Amygdala (tissue), 56 donors: ENCODE measurements at regions not wholly inside any gene's neighbourhood (a gene's known extent, or its start where the extent isn't known, plus 50 kb on each side); places are given as distances from the start of the nearest gene placed in this dataset.
"Not testable (repeated sequence)": the region's sequence is repeated elsewhere in the genome, so short reads cannot be mapped to it uniquely, and the experiment has no call there.

Experiments used
- DNase-seq, 56 donors: peaks; one replicate each; lab custom pipeline; 2025; lab: John Stamatoyannopoulos, UW

DNA sequence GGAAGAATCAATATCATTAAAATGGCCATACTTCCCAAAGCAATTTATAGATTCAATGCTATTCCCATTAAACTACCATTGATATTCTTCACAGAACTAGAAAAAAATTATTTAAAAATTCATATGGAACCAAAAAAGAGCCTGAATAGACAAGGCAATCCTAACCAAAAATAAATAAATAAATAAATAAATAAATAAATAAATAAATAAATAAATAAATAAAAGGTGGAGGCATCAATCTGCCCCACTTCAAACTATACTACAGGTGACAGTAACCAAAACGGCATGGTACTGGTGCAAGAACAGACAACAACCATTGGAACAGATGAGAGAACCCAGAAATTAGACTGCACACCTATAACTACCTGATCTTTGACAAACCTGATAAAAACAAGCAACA lies 598.5 kb upstream of the GRM3 start:
- not testable (repeated sequence) for DNase-seq

DNA sequence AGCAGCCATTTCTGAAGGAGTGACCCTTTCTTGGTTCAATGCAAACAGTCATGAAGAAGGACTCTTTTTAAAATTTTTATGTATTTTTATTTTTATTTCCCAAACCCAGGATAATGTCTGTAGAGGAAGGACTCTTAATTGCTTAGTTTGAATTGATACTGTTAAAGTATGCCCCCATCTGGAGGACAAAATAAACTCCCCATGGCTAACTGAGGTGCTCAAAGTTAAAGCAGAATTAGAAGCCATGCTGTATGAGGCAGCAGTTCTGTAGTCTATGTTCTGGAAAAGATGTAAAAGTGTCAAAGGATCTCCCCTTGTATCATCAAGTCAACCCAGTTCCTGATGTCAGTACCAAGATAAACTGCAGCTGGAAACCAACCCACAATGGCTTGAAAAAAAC lies 617.9 kb upstream of the GRM3 start:
- DNase-seq, result no peak

DNA sequence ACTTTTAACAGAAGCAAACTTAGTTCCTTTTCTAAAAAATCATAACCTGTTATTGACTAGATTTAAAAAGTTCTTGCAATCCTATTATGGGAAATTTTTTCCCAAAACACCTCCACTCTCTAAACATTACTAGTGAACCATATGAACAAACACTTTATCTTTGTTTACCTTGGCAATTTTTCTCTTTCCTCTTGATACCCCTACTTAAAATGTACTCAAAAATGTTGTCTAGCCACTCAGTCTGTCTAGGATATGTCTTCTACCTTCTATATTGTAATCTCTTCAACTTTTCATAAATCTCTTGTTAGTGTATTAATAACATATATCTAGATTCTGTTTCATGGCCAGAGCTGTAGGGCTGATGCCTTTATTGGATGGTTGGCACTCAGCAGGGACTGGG lies 630.0 kb upstream of the GRM3 start:
- no peak for DNase-seq

DNA sequence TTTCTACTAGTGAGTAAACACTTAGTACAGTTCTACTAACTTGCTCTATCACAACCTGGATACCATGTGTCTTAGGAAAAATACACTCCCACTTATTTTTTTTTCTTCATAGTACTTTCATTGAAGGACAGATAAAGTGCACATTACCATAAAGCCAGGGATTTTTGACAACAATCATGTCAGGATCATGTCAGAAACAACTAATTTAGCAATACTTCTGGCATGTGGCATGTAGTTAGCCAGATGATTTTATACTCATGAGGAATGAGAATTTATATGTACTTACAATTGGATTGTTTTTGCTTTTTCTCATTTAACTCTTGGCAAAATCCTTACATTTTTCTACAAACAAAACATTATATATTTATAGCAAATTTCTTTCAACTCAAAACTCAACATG lies 630.7 kb upstream of the GRM3 start:
- DNase-seq, result no peak

DNA sequence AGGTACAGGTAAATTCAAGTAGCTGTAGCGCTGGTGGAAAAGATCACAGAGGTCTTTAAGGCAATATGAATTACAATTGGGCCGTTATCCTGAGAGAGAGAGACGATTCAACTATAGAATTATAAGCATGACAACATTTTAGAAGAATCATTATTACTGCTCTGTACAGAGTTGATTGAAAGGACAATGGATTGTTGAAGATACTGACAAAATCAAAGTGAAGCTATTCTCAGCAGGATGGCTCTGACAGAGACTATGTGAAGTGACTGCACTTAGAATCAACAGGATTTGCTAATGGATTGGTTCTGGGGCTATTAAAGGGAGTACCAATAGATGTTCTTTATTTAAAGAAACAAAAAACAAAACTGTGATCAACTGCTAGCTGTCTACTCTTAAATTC lies 634.8 kb upstream of the GRM3 start:
- DNase-seq, result no peak

GRCh38 chr7:86006909-86007308 lies 636.8 kb upstream of the GRM3 start:
- DNase-seq, result no peak

DNA sequence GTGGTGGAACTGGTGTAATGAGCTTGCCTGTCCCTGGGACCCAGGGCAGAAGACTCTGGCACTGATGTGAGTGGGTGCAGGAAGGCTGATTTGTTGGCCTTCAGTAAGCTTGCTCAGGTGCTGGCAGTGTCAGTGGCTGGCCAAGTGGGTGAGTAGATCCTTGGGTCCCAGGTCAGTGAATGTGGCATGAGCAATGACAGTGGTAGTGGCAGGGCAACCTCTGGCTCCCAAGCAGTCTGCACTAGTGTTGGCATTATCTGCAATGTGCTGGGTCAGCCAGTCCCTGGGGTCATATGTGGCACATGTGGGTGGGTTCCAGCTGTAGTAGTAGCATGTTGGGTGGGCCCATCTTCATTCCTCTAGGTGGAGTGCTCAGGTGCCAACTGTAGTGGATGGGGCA lies 640.9 kb upstream of the GRM3 start:
- DNase-seq, result peak in 1 of 56 donors; percentile 0

GRCh38 chr7:85997515-85997914 lies 646.2 kb upstream of the GRM3 start:
- no peak for DNase-seq

DNA sequence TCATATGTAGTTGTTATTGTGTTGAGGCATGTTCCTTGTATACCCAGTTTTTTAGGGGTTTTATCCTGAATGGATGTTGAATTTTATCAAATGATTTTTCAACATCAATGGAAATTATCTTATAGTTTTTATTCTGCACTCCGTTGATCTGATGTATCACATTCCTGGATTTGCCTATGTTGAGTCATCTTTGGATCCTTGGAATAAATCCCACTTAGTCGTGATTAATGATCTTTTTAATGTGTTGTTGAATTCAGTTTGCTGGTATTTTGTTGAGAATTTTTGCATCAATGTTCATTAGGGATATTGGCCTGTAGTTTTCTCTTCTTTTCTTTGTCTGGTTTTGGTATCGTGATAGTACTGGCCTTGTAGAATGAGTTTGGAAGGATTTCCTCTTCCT lies 648.6 kb upstream of the GRM3 start:
- DNase-seq, result no peak

DNA sequence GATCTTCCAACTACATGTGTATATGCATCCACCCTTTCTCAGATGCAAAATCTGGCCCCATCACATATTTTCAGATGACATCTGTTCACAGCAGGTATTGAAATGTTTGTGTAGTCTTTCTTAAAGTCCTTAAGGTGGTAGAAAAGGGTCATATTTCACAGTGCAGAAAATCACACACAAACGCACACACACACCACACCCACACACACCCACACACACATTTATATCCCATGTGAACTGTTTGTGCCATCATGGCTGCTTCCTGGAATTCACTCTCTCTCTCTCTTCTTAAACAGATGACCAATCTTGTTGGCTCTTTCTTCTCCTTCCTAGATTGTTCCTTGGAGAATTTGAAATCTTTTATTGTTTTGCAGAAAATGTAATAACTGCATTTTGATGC lies 663.0 kb upstream of the GRM3 start:
- DNase-seq, result no peak

- DNase-seq, result no peak
Measured at GRCh38 chr7:85974176-85974575, 669.5 kb upstream of the GRM3 start.

- DNase-seq, result no peak
Measured at GRCh38 chr7:85972504-85973141, 671.1 kb upstream of the GRM3 start.

DNA sequence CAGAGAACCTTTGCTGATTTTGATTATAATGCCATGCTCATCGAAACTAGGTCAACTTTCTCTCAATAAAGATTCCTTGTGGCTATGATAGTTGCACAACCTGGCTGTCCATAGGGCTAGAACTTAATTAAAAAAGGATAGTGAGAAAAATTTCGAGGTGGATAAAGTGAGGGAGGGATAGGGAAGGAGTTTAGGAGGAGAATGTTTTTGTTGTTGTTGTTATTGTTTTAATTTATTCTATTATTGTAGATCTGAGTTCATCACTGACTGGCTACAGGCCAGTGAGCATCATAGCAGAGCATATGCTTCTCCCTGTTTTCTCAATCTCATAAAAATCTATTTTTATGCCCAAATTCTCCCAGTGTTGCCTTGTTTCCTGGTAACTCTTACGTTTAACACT lies 688.7 kb upstream of the GRM3 start:
- no peak for DNase-seq

GRCh38 chr7:85950871-85951270 lies 692.8 kb upstream of the GRM3 start:
- no peak for DNase-seq

DNA sequence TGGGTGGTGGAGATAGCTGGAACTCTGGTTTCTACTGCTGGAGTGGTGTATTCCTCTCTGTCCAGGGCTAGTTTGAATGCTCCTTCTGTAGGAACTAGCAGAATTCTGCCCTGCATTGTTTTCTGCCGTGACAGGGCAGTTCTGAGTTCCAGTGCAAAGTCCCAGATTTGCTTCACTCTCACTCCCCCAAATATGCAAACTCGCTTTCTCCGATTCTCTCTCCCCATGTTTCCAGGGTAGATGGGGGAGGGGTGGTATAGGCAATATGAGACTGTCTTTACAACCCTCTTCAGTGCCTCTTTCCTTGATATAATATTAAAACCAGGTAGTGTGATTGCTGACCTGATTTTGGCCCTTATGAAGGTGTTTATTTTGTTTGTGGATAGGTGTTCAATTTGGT lies 693.3 kb upstream of the GRM3 start:
- DNase-seq, result no peak

GRCh38 chr7:85947767-85948166 lies 695.9 kb upstream of the GRM3 start:
- DNase-seq, result no peak

DNA sequence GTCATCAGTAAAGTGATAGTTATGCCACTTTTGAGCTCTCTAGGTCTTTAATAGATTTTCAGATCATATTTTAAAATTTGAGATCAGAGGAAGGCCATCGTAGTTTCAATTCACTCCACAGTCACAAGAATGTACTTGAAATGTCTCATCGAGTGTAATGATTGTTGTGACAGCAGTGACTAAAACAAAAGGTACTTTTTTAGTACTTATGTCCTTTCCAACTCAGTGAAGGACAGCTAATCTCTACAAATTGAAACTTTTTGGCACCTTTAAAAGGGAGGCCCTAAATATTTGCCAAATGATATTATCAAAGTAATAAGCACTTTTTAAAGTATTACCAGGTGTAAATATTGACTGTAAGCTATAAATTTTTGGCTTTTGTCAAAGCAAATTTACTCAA lies 702.9 kb upstream of the GRM3 start:
- DNase-seq, result no peak

GRCh38 chr7:85931919-85932318 lies 711.8 kb upstream of the GRM3 start:
- DNase-seq, result no peak

- DNase-seq, result peak in 1 of 56 donors; percentile 2
Measured at GRCh38 chr7:85928500-85928899, 715.2 kb upstream of the GRM3 start.

GRCh38 chr7:85927226-85927625 lies 716.5 kb upstream of the GRM3 start:
- no peak for DNase-seq

- no peak for DNase-seq
Measured at GRCh38 chr7:85924062-85924461, 719.6 kb upstream of the GRM3 start.

- no peak for DNase-seq
Measured at GRCh38 chr7:85916016-85916415, 727.7 kb upstream of the GRM3 start.

DNA sequence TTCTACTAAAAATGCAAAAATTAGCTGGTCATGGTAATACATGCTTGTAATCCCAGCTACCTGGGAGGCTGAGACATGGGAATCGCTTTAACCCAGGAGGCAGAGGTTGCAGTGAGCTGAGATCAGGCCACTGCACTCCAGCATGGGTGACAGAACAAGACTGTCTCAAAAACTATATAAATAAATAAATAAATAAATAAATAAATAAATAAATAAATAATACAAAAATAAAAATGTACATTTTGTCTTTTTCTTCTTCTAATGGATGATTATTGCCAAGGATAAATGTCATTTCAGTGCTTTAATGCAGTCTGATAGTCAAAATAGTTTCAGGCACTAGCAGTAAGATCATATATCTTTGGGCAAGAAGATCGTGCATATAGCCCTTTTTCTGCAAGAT lies 727.6 kb upstream of the SEMA3D start:
- no peak for DNase-seq
